T47D (cell line): ENCODE measurements at regions not wholly inside any gene's neighbourhood (a gene's known extent, or its start where the extent isn't known, plus 50 kb on each side); places are given as distances from the start of the nearest gene placed in this dataset.

Experiments used
- DNase-seq, 2 experiments: peaks; one replicate each; pipeline versions ENCODE4 v3.0.0 to v3.0.0-alpha.2; 2011 to 2012; ENCODE audit warnings: low read depth in 1 of 2, low spot score in 1 of 2
- JUND ChIP-seq: IDR thresholded peaks from 2 replicates; pipeline ENCODE4 v1.6.1; 2012; ENCODE audit warnings: low read depth
- in situ Hi-C: cut with HindIII; loops from 2 replicates; pipeline ENCODE4 v1.10.0; 2016; ENCODE audit warnings: low sequenced_read_pairs, low pct_unique_long_range_greater_than_20kb

- no peak for TF ChIP-seq JUND
- no peak for DNase-seq
- in situ Hi-C loops, result no loop called here
Measured at GRCh38 chr1:39115271-39116110, 89.0 kb upstream of the MACF1 start.

DNA sequence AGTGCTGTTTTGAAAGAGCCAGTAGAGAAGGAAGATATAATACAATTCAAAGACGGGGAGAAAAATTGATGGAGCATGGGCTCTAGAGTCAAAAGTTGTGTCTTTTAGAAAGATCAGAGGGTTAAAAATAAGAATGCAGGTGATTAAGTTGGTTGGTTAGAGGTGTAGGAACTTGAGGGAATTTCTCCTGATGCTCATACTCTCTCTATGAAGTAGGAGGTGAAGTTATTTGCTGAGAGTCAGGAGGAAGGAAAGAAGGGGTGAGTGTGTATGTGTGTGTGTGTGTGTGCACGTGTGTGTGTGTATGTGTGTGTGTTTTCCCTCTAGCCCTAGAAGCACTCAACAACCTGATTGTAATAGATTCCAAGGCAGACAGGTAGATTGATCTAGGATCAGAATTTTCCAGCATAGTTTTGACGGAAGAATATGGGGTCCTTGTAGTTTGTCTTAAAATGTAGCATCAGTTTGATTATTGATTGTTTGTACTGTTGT is 88.3 kb upstream of the MACF1 start:
- no peak for DNase-seq
- TF ChIP-seq JUND, result no peak
- in situ Hi-C loops, result no loop called here

DNA sequence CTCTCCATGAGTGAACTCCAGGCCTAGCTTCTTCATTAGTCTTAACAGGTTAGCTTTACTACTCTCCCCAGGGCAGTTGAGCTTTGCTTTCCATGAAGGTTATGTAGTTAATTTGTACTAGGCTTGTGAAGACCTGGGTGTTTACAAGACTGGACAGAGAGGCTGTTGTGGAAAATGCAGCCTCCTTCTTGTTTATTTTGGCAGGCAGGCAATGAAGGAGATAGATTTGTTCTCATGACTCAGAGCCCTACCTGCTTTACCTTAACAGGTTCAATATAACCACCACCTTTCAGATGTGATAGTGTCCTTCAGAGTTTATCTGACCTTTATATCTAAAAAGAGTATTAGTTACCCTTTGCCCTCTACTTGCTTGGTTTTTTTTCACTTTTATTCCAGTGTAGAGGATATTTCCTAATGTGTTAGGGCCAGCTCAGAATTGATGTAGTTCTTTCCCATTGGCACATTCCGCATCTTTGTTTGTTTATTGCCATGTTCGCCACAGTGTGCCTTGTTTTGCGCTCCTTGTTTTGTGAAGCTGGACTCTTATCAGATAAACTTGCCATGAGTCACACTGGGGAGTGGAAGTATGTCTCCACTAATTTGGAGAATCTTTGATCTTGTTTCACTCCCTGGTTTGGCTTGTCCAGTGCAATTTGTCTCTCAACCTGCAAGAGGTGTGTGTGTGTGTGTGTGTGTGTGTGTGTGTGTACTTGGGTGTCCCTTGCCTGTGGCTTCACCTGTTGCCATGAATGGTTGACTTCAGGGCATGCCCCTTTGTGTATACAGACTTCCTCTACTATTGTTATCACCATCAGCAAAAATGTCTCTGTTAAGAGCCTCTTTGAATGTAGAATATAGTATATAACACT is 87.4 kb upstream of the MACF1 start:
- in situ Hi-C loops, result no loop called here
- TF ChIP-seq JUND, result no peak
- DNase-seq, result no peak

GRCh38 chr1:39117899-39118450 is 86.5 kb upstream of the MACF1 start:
- DNase-seq, result no peak
- in situ Hi-C loops, result no loop called here

DNA sequence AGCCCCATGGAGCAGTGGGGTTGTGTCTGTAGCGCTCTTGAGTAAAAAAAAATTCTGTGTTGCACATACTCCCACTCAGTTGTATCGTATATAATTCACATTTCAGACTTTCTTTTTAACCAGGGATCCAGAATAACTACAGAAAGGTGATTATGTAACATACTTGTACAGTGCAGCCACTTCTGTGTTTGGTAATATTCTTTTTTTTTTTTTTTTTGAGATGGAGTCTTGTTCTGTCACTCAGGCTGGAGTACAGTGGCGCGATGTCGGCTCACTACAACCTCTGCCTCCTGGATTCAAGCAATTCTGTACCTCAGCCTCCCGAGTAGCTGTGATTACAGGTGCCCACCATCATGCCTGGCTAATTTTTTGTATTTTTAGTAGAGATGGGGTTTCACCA is 82.4 kb upstream of the MACF1 start:
- DNase-seq, result no peak
- in situ Hi-C loops, result no loop called here
- TF ChIP-seq JUND, result no peak

More at GRCh38 chr1:39117899-39118450, 86.5 kb upstream of the MACF1 start:
- TF ChIP-seq JUND, result no peak

GRCh38 chr1:39124282-39124681 is 80.2 kb upstream of the MACF1 start:
- no peak for TF ChIP-seq JUND
- in situ Hi-C loops, result no loop called here
- DNase-seq, result no peak

DNA sequence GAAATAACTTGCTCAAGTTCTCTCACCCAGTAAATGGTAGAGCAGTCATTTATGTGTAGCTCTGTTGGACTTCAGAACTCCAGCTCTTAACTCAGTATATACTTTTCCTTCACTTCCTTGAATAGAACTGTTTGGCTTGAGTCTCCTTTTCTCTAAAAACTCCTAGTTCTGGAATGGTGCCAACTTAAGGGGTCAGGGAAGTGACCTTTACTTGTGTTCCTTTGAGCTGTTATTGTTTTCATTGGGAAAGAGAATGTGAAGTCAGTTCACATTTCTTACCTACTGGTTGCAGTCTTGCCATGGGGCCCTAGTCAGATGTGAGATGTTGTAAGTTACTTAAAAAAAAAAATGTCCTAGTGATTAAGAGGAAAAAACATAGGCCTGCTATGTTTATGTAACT is 77.0 kb upstream of the MACF1 start:
- no peak for TF ChIP-seq JUND
- in situ Hi-C loops, result no loop called here
- peak in 1 of 2 experiments; percentile 35 for DNase-seq

DNA sequence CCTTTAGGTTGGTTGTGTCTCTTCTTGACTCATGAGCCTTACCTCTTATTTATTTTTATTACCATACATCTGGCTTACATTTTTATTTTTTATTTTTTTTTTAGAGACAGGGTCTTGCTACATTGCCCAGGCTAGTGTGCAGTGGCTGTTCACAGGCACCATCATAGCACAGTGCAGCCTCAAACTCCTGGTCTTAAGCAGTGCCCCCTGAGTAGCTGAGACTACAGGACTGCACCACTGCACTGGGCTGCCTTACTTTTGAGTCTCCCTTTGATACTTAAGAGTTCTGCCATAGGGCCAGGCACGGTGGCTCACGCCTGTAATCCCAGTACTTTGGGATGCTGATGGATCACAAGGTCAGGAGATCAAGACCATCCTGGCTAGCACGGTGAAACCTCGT is 76.4 kb upstream of the MACF1 start:
- in situ Hi-C loops, result no loop called here
- no peak for TF ChIP-seq JUND
- DNase-seq, result no peak

- DNase-seq, result peak in 1 of 2 experiments; percentile 83
- TF ChIP-seq JUND, result no peak
- in situ Hi-C loops, result no loop called here
Measured at GRCh38 chr1:39128959-39129358, 75.5 kb upstream of the MACF1 start.

- peak in 1 of 2 experiments; percentile 54 for DNase-seq
- in situ Hi-C loops, result no loop called here
- no peak for TF ChIP-seq JUND
Measured at GRCh38 chr1:39129514-39129913, 75.0 kb upstream of the MACF1 start.

DNA sequence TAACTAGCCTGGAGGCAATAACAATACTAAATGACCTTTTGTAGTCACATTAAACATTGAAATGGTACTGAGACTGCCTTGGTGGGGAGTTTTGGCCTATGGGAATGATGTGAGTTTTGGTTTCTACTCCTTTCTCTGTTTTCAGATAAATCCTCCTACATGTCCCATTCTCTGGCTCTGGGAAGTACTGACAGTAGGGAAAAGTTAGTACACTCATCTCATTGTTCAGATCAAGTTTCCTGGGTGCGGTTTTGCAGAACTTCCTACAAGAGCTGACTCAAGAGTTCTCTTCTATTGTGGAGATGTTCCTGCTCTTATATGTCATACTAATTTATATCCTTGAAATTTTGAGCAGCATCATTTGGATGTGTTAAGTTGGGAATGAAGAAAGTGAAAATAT is 74.2 kb upstream of the MACF1 start:
- in situ Hi-C loops, result no loop called here
- DNase-seq, result no peak

GRCh38 chr1:39131940-39132339 is 72.6 kb upstream of the MACF1 start:
- no peak for DNase-seq
- TF ChIP-seq JUND, result no peak
- in situ Hi-C loops, result no loop called here

More for the DNA sequence above, 74.2 kb upstream of the MACF1 start:
- no peak for TF ChIP-seq JUND
